NCI-H2081 treated with DMSO at 0.1 percent for 48 hours (cell line): ENCODE measurements at regions not wholly inside any gene's neighbourhood (a gene's known extent, or its start where the extent isn't known, plus 50 kb on each side); places are given as distances from the start of the nearest gene placed in this dataset.

Experiments
- DNase-seq: peaks from one replicate; lab custom pipeline; 2025; lab: John Stamatoyannopoulos, UW

- no peak for DNase-seq
Observed at GRCh38 chrX:3780564-3780963, 67.1 kb upstream of the PRKX start.

GRCh38 chrX:3779546-3779945 is 66.1 kb upstream of the PRKX start:
- DNase-seq: no peak

DNA sequence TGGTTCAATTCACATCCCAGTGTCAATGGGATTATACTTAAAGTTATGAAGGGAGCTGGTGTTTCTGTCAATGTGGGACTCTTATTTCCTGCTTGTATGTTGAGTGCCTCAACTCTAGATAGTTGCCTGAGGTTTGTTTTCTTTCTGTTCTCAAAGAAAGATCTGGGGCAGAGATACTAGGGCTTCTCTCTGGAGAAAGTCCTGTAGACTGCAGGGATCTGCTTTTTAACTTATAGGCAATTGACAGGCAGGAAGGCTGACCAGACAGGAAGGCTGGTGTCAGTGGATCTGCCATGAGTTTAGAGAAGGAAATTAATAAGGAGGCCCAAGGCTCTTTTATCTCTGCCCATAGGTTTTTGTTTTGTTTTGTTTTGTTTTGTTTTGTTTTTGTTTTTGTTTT is 64.0 kb upstream of the PRKX start:
- no peak for DNase-seq

DNA sequence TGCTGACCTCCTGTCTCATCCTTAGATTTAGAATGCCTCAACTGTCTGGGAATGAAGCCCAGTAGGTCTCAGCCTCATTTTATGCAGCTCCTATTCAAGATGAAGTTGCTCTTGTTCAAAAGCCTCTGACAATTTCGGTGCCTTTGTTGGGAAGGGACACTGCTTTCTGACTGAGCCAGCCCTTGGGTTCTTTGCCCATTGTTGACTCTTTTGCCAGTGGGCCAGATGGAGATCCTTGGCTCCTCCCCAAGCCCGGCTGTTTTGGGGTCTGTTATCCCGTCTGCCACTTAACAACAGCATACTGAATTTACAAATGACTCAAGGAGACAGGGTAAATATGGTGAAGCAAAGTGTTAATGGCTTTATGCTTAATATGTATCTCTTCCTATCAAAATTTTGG is 58.3 kb upstream of the PRKX start:
- DNase-seq: no peak

DNA sequence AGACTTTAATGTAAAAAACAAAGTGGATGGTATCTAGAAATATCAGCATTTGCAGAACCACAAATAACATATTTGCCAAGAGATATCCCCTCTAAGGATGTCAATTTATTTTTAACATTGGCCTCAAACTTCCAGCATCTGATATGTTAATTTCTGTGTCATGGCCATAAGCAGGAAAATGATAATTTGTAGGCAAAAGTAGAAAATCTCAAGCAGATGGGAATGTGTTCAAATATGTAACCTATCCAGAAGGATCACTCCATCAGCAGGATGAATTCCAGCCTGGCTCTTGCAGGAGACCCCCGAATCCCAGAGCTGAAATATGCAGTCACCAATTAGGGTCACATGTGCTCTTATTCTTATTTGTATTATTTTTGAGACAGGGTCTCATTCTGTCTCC is 55.4 kb upstream of the PRKX start:
- no peak for DNase-seq
